Neural progenitor cell (in vitro differentiated cells): ENCODE measurements at regions not wholly inside any gene's neighbourhood (a gene's known extent, or its start where the extent isn't known, plus 50 kb on each side); places are given as distances from the start of the nearest gene placed in this dataset.

Source experiments
- DNase-seq: peaks from one replicate; pipeline ENCODE4 v3.0.0-alpha.2; 2016; ENCODE audit warnings: low spot score
- H2AFZ ChIP-seq: fragments of 200-600 bp; sonication (generic); replicated peaks from 2 replicates; pipeline ENCODE4 v1.6.1; 2016; ENCODE audit warnings: antibody characterized with exemption
- H3F3A ChIP-seq: fragments of 200-600 bp; sonication (generic); 2 replicates; pipeline ENCODE4 v1.6.1; 2016; ENCODE audit warnings: antibody characterized with exemption, low read depth
- H3K27ac ChIP-seq: fragments of 200-600 bp; sonication (generic); 2 replicates; pipeline ENCODE4 v1.5.1; 2016; ENCODE audit warnings: mild to moderate bottlenecking
- H3K27me3 ChIP-seq: fragments of 200-600 bp; sonication (generic); 2 replicates; pipeline ENCODE4 v1.6.1; 2016; ENCODE audit warnings: mild to moderate bottlenecking, moderate library complexity
- H3K36me3 ChIP-seq: fragments of 200-600 bp; sonication (generic); 2 replicates; pipeline ENCODE4 v1.5.1; 2016
- H3K4me1 ChIP-seq: fragments of 200-600 bp; sonication (generic); 2 replicates; pipeline ENCODE4 v1.6.1; 2016; ENCODE audit warnings: mixed run types
- H3K4me2 ChIP-seq: fragments of 200-600 bp; sonication (generic); 2 replicates; pipeline ENCODE4 v1.6.1; 2016
- H3K4me3 ChIP-seq: fragments of 200-600 bp; sonication (generic); 2 replicates; pipeline ENCODE4 v1.5.1; 2016
- H3K79me2 ChIP-seq: fragments of 200-600 bp; sonication (generic); 2 replicates; pipeline ENCODE4 v1.6.1; 2016; ENCODE audit warnings: low read depth
- H3K9ac ChIP-seq: fragments of 200-600 bp; sonication (generic); 2 replicates; pipeline ENCODE4 v1.6.1; 2016
- H3K9me3 ChIP-seq: fragments of 200-600 bp; sonication (generic); 2 replicates; pipeline ENCODE4 v1.5.1; 2016; ENCODE audit warnings: low read depth
- H4K20me1 ChIP-seq: fragments of 200-600 bp; sonication (generic); 2 replicates; pipeline ENCODE4 v1.6.1; 2016; ENCODE audit warnings: low read depth
- H3K27ac Mint-ChIP-seq: 3 replicates; pipeline ENCODE4 v1.8.0; 2021; ENCODE audit warnings: mixed read lengths
- H3K27me3 Mint-ChIP-seq: 2 replicates; pipeline ENCODE4 v1.8.0; 2022; ENCODE audit warnings: low read depth, mild to moderate bottlenecking, inconsistent platforms, moderate library complexity, mixed read lengths; ENCODE audit not compliant: insufficient read depth
- H3K36me3 Mint-ChIP-seq: 3 replicates; pipeline ENCODE4 v1.8.0; 2021; ENCODE audit warnings: mixed read lengths
- H3K4me1 Mint-ChIP-seq: 3 replicates; pipeline ENCODE4 v1.8.0; 2021; ENCODE audit warnings: mixed read lengths
- H3K4me3 Mint-ChIP-seq: 3 replicates; pipeline ENCODE4 v1.8.0; 2021; ENCODE audit warnings: mild to moderate bottlenecking, moderate library complexity, mixed read lengths
- H3K9me3 Mint-ChIP-seq: 3 replicates; pipeline ENCODE4 v1.8.0; 2020; ENCODE audit warnings: mixed read lengths
- CTCF ChIP-seq: fragments of 200-600 bp; sonication (generic); IDR thresholded peaks from 2 replicates; pipeline ENCODE4 v1.5.1; 2017; ENCODE audit warnings: antibody characterized with exemption, mild to moderate bottlenecking
- EZH2 ChIP-seq: fragments of 200-600 bp; sonication (generic); IDR thresholded peaks from 2 replicates; pipeline ENCODE4 v1.6.1; 2017; ENCODE audit warnings: antibody characterized with exemption, mild to moderate bottlenecking, moderate library complexity
- EZH2phosphoT487 ChIP-seq: fragments of 200-600 bp; sonication (generic); IDR thresholded peaks from 2 replicates; pipeline ENCODE4 v1.6.1; 2017; ENCODE audit warnings: antibody characterized with exemption

GRCh38 chr1:187122566-187122965 lies 293.8 kb downstream of the PLA2G4A start:
- H3K36me3 Mint-ChIP-seq: no peaks in the 10 kb centered on the region
- H3K4me3 ChIP-seq: no peak overlapping the region
- H3K27me3 Mint-ChIP-seq: peaks cover 3% of the 10 kb centered on the region
- no peak for TF ChIP-seq EZH2phosphoT487
- no peak for TF ChIP-seq EZH2
- TF ChIP-seq CTCF: no peak
- no peaks in the 10 kb centered on the region for H3K9me3 Mint-ChIP-seq
- H3K4me3 Mint-ChIP-seq: no peak overlapping the region
- H3K27ac ChIP-seq: no peak overlapping the region
- no peaks in the 10 kb centered on the region for H3F3A ChIP-seq
- H3K4me2 ChIP-seq: no peak overlapping the region
- H3K4me1 Mint-ChIP-seq: peaks cover 10% of the 10 kb centered on the region
- H3K36me3 ChIP-seq: no peaks in the 10 kb centered on the region
- H3K4me1 ChIP-seq: no peaks in the 10 kb centered on the region
- H3K9me3 ChIP-seq: no peaks in the 10 kb centered on the region
- no peak overlapping the region for H2AFZ ChIP-seq
- no peaks in the 10 kb centered on the region for H3K79me2 ChIP-seq
- no peaks in the 10 kb centered on the region for H3K27me3 ChIP-seq
- no peaks in the 10 kb centered on the region for H4K20me1 ChIP-seq
- no peak for DNase-seq
- no peak overlapping the region for H3K27ac Mint-ChIP-seq
- H3K9ac ChIP-seq: no peak overlapping the region

- Mint-ChIP-seq H3K27ac (no peak overlapping the region), H3K9me3 (no peaks in the 10 kb centered on the region), H3K4me1 (no peaks in the 10 kb centered on the region), H3K27me3 (no peaks in the 10 kb centered on the region), H3K36me3 (no peaks in the 10 kb centered on the region), H3K4me3 (no peak overlapping the region)
- no peaks in the 10 kb centered on the region for H4K20me1 ChIP-seq
- no peaks in the 10 kb centered on the region for H3F3A ChIP-seq
- H3K4me3 ChIP-seq: no peak overlapping the region
- H3K79me2 ChIP-seq: no peaks in the 10 kb centered on the region
- H2AFZ ChIP-seq: no peak overlapping the region
- no peaks in the 10 kb centered on the region for H3K4me1 ChIP-seq
- DNase-seq: no peak
- H3K36me3 ChIP-seq: no peaks in the 10 kb centered on the region
- TF ChIP-seq EZH2 (no peak), EZH2phosphoT487 (no peak), CTCF (no peak)
- no peaks in the 10 kb centered on the region for H3K9me3 ChIP-seq
- H3K9ac ChIP-seq: no peak overlapping the region
- no peaks in the 10 kb centered on the region for H3K27me3 ChIP-seq
- no peak overlapping the region for H3K27ac ChIP-seq
- H3K4me2 ChIP-seq: no peak overlapping the region
Measured at GRCh38 chr1:187129132-187129531, 300.4 kb downstream of the PLA2G4A start.

- H3K27me3 ChIP-seq: no peaks in the 10 kb centered on the region
- no peak overlapping the region for H3K9ac ChIP-seq
- Mint-ChIP-seq H3K4me3 (no peak overlapping the region), H3K36me3 (no peaks in the 10 kb centered on the region), H3K27me3 (no peaks in the 10 kb centered on the region), H3K4me1 (no peaks in the 10 kb centered on the region), H3K27ac (no peak overlapping the region), H3K9me3 (peaks cover 2% of the 10 kb centered on the region)
- no peak for TF ChIP-seq EZH2phosphoT487
- TF ChIP-seq CTCF: no peak
- TF ChIP-seq EZH2: no peak
- no peaks in the 10 kb centered on the region for H3K79me2 ChIP-seq
- H3K4me3 ChIP-seq: no peak overlapping the region
- no peak for DNase-seq
- H4K20me1 ChIP-seq: no peaks in the 10 kb centered on the region
- H2AFZ ChIP-seq: no peak overlapping the region
- H3K9me3 ChIP-seq: no peaks in the 10 kb centered on the region
- H3K27ac ChIP-seq: no peak overlapping the region
- no peaks in the 10 kb centered on the region for H3F3A ChIP-seq
- H3K4me2 ChIP-seq: no peak overlapping the region
- no peaks in the 10 kb centered on the region for H3K4me1 ChIP-seq
- H3K36me3 ChIP-seq: no peaks in the 10 kb centered on the region
Measured at GRCh38 chr1:187143783-187144182, 315.0 kb downstream of the PLA2G4A start.

- Mint-ChIP-seq H3K27me3 (no peaks in the 10 kb centered on the region), H3K9me3 (peaks cover under 1% of the 10 kb centered on the region), H3K27ac (no peak overlapping the region), H3K4me1 (no peaks in the 10 kb centered on the region), H3K4me3 (no peak overlapping the region), H3K36me3 (no peaks in the 10 kb centered on the region)
- H3K4me3 ChIP-seq: no peak overlapping the region
- H2AFZ ChIP-seq: no peak overlapping the region
- no peaks in the 10 kb centered on the region for H4K20me1 ChIP-seq
- no peak overlapping the region for H3K9ac ChIP-seq
- no peak overlapping the region for H3K4me2 ChIP-seq
- no peaks in the 10 kb centered on the region for H3K36me3 ChIP-seq
- no peak for DNase-seq
- no peaks in the 10 kb centered on the region for H3K79me2 ChIP-seq
- no peaks in the 10 kb centered on the region for H3K9me3 ChIP-seq
- no peaks in the 10 kb centered on the region for H3K4me1 ChIP-seq
- H3K27me3 ChIP-seq: no peaks in the 10 kb centered on the region
- no peak for TF ChIP-seq EZH2phosphoT487
- no peak for TF ChIP-seq EZH2
- TF ChIP-seq CTCF: no peak
- H3K27ac ChIP-seq: no peak overlapping the region
- no peaks in the 10 kb centered on the region for H3F3A ChIP-seq
Measured at GRCh38 chr1:187146388-187146787, 317.6 kb downstream of the PLA2G4A start.
